ENCODE measurements at regions not wholly inside any gene's neighbourhood (a gene's known extent, or its start where the extent isn't known, plus 50 kb on each side); places are given as distances from the start of the nearest gene placed in this dataset.

GRCh38 chr3:160141485-160142185 is 83.6 kb upstream of the C3orf80 start (continued):
- TF ChIP-seq TP53 (CRISPR knock-in tag; IDR thresholded peaks at IDR 0.05) (no peak), FOXS1 (CRISPR knock-in tag; IDR thresholded peaks at IDR 0.05) (no peak), SREBF2 (IDR thresholded peaks at IDR 0.05) (no peak), MAX (IDR thresholded peaks at IDR 0.05) (0 out of 2 replicates have a peak, but pooled peaks have one; percentile 15), CHD4 (IDR thresholded peaks at IDR 0.05; ENCODE audit: borderline replicate concordance) (no peak), KDM5A (IDR thresholded peaks at IDR 0.05) (no peak), HOXA7 (CRISPR knock-in tag; IDR thresholded peaks at IDR 0.05) (no peak), ELK1 (IDR thresholded peaks at IDR 0.05; ENCODE audit: low read depth, low read length) (no peak), CBX2 (IDR thresholded peaks at IDR 0.05; ENCODE audit: borderline replicate concordance, low read depth) (no peak), CEBPB (IDR thresholded peaks at IDR 0.05) (0 out of 4 replicates have a peak, but pooled peaks of 1 of the 2 experiments have one; percentile 4), NFE2L2 (conservative IDR thresholded peaks at IDR 0.05; ENCODE audit: low read length) (no peak), GATA3 (IDR thresholded peaks at IDR 0.05; ENCODE audit: borderline replicate concordance) (peak; percentile 48; the same call in 1 of the 2 replicates), ZFP36 (IDR thresholded peaks at IDR 0.05; ENCODE audit: borderline replicate concordance, partially characterized antibody) (no peak), MAZ (IDR thresholded peaks at IDR 0.05; ENCODE audit: borderline replicate concordance, low read depth, low read length) (no peak), KDM1A (IDR thresholded peaks at IDR 0.05; ENCODE audit: low read depth) (no peak), EP300 (IDR thresholded peaks at IDR 0.05) (peak; percentile 72 to 91; a peak in 4 of 5 replicates)
- TF ChIP-seq, protein P1, sequence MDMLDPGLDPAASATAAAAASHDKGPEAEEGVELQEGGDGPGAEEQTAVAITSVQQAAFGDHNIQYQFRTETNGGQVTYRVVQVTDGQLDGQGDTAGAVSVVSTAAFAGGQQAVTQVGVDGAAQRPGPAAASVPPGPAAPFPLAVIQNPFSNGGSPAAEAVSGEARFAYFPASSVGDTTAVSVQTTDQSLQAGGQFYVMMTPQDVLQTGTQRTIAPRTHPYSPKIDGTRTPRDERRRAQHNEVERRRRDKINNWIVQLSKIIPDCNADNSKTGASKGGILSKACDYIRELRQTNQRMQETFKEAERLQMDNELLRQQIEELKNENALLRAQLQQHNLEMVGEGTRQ (IDR thresholded peaks at IDR 0.05), result no peak
- TF ChIP-seq, protein P2, sequence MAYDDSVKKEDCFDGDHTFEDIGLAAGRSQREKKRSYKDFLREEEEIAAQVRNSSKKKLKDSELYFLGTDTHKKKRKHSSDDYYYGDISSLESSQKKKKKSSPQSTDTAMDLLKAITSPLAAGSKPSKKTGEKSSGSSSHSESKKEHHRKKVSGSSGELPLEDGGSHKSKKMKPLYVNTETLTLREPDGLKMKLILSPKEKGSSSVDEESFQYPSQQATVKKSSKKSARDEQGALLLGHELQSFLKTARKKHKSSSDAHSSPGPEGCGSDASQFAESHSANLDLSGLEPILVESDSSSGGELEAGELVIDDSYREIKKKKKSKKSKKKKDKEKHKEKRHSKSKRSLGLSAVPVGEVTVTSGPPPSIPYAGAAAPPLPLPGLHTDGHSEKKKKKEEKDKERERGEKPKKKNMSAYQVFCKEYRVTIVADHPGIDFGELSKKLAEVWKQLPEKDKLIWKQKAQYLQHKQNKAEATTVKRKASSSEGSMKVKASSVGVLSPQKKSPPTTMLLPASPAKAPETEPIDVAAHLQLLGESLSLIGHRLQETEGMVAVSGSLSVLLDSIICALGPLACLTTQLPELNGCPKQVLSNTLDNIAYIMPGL (CRISPR knock-in tag; IDR thresholded peaks at IDR 0.05; ENCODE audit: borderline replicate concordance), result no peak
- TF ChIP-seq, protein P3, sequence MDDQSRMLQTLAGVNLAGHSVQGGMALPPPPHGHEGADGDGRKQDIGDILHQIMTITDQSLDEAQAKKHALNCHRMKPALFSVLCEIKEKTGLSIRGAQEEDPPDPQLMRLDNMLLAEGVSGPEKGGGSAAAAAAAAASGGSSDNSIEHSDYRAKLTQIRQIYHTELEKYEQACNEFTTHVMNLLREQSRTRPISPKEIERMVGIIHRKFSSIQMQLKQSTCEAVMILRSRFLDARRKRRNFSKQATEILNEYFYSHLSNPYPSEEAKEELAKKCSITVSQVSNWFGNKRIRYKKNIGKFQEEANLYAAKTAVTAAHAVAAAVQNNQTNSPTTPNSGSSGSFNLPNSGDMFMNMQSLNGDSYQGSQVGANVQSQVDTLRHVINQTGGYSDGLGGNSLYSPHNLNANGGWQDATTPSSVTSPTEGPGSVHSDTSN (IDR thresholded peaks at IDR 0.05), result no peak
- TF ChIP-seq, protein P4, sequence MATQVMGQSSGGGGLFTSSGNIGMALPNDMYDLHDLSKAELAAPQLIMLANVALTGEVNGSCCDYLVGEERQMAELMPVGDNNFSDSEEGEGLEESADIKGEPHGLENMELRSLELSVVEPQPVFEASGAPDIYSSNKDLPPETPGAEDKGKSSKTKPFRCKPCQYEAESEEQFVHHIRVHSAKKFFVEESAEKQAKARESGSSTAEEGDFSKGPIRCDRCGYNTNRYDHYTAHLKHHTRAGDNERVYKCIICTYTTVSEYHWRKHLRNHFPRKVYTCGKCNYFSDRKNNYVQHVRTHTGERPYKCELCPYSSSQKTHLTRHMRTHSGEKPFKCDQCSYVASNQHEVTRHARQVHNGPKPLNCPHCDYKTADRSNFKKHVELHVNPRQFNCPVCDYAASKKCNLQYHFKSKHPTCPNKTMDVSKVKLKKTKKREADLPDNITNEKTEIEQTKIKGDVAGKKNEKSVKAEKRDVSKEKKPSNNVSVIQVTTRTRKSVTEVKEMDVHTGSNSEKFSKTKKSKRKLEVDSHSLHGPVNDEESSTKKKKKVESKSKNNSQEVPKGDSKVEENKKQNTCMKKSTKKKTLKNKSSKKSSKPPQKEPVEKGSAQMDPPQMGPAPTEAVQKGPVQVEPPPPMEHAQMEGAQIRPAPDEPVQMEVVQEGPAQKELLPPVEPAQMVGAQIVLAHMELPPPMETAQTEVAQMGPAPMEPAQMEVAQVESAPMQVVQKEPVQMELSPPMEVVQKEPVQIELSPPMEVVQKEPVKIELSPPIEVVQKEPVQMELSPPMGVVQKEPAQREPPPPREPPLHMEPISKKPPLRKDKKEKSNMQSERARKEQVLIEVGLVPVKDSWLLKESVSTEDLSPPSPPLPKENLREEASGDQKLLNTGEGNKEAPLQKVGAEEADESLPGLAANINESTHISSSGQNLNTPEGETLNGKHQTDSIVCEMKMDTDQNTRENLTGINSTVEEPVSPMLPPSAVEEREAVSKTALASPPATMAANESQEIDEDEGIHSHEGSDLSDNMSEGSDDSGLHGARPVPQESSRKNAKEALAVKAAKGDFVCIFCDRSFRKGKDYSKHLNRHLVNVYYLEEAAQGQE (IDR thresholded peaks at IDR 0.05), result no peak
